Activated CD4-positive, alpha-beta T cell treated with anti-CD3 and anti-CD28 coated beads, Interleukin-2, amount 10 ng/mL, durations not matched to agents 24 days and 14 days (primary cell): ENCODE measurements at regions not wholly inside any gene's neighbourhood (a gene's known extent, or its start where the extent isn't known, plus 50 kb on each side); places are given as distances from the start of the nearest gene placed in this dataset.

Experiments
- DNase-seq: peaks from one replicate; pipeline ENCODE4 v3.0.0; 2022
- H3K27ac Mint-ChIP-seq: one replicate; pipeline ENCODE4 v1.8.0; 2022; ENCODE audit warnings: mild to moderate bottlenecking, mixed read lengths
- H3K27me3 Mint-ChIP-seq: one replicate; pipeline ENCODE4 v1.8.0; 2022; ENCODE audit warnings: mixed read lengths
- H3K36me3 Mint-ChIP-seq: one replicate; pipeline ENCODE4 v1.8.0; 2022; ENCODE audit warnings: low read depth, mild to moderate bottlenecking, mixed read lengths
- H3K4me1 Mint-ChIP-seq: one replicate; pipeline ENCODE4 v1.8.0; 2021; ENCODE audit warnings: mixed read lengths
- H3K4me3 Mint-ChIP-seq: one replicate; pipeline ENCODE4 v1.8.0; 2022; ENCODE audit warnings: mild to moderate bottlenecking, moderate library complexity, mixed read lengths
- H3K9me3 Mint-ChIP-seq: one replicate; pipeline ENCODE4 v1.8.0; 2021; ENCODE audit warnings: mixed read lengths
- intact Hi-C: fragments of 100-400 bp; cut with micrococcal nuclease; formaldehyde crosslinking; loops from one replicate; pipeline ENCODE4 v1.15.1; 2023

- intact Hi-C loops = no loop called here
- H3K27ac Mint-ChIP-seq = no peak overlapping the region
- no peak overlapping the region for H3K4me3 Mint-ChIP-seq
- no peaks in the 10 kb centered on the region for H3K27me3 Mint-ChIP-seq
- no peaks in the 10 kb centered on the region for H3K4me1 Mint-ChIP-seq
- DNase-seq = no peak
- no peaks in the 10 kb centered on the region for H3K36me3 Mint-ChIP-seq
- no peaks in the 10 kb centered on the region for H3K9me3 Mint-ChIP-seq
These were observed 263.4 kb downstream of the TTLL7 start for GRCh38 chr1:83735526-83735925.

GRCh38 chr1:83734420-83734819 is 264.5 kb downstream of the TTLL7 start:
- intact Hi-C loops = no loop called here
- DNase-seq = no peak
- no peaks in the 10 kb centered on the region for H3K27me3 Mint-ChIP-seq
- no peaks in the 10 kb centered on the region for H3K9me3 Mint-ChIP-seq
- no peaks in the 10 kb centered on the region for H3K36me3 Mint-ChIP-seq
- H3K4me3 Mint-ChIP-seq = no peak overlapping the region
- no peaks in the 10 kb centered on the region for H3K4me1 Mint-ChIP-seq
- no peak overlapping the region for H3K27ac Mint-ChIP-seq

GRCh38 chr1:83725735-83726360 is 273.1 kb downstream of the TTLL7 start:
- no peak for DNase-seq
- intact Hi-C loops = no loop called here
- Mint-ChIP-seq H3K4me1 (peaks cover 2% of the 10 kb centered on the region), H3K9me3 (peaks cover 4% of the 10 kb centered on the region), H3K36me3 (no peaks in the 10 kb centered on the region), H3K4me3 (no peak overlapping the region), H3K27me3 (no peaks in the 10 kb centered on the region), H3K27ac (no peak overlapping the region)

DNA sequence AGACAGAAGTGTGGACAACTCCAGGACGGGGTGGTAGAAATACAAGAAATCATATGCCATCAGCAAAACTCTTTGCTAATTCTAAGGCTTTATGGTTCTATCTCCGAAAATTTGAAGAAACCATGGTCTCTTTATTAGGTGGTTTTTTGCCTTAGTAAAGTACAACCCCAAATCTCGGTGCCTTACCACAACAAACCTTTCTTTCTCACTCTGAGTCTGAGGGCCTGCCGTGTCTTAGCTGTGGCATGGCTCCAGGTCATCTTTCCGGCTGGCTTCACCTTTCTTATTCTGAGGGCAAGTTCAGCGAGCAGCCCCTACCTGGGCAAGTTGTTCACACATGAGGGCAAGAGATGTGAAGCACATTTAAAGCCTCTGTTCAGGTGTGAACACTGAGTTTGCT is 280.6 kb downstream of the TTLL7 start:
- Mint-ChIP-seq H3K4me1 (no peaks in the 10 kb centered on the region), H3K27me3 (no peaks in the 10 kb centered on the region), H3K9me3 (no peaks in the 10 kb centered on the region), H3K36me3 (no peaks in the 10 kb centered on the region), H3K4me3 (no peak overlapping the region), H3K27ac (no peak overlapping the region)
- DNase-seq = no peak
- intact Hi-C loops = no loop called here

GRCh38 chr1:83717785-83718184 is 281.1 kb downstream of the TTLL7 start:
- Mint-ChIP-seq H3K4me3 (no peak overlapping the region), H3K4me1 (no peaks in the 10 kb centered on the region), H3K9me3 (peaks cover under 1% of the 10 kb centered on the region), H3K27me3 (no peaks in the 10 kb centered on the region), H3K27ac (no peak overlapping the region), H3K36me3 (no peaks in the 10 kb centered on the region)
- no peak for DNase-seq
- intact Hi-C loops = no loop called here

DNA sequence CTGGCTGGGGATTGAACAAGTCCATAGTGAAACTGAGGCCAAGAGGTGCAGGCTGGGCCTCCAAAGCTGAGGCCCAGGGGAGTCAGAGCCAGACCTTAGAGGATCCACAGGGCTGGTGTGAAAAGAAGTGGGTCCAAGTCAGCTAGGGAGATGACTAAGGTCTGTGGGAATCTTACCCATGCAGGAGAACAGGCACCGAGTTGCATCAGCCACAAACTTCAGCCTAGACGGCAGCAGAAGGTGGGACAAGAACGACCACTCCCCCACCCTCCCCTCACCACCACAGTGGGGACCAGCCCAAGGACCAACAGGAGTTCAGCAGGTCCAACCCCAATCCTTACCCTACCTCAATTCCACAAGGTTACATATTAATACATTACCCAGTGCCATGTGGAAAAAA is 282.3 kb downstream of the TTLL7 start:
- Mint-ChIP-seq H3K27ac (no peak overlapping the region), H3K36me3 (no peaks in the 10 kb centered on the region), H3K4me1 (no peaks in the 10 kb centered on the region), H3K4me3 (no peak overlapping the region), H3K27me3 (no peaks in the 10 kb centered on the region), H3K9me3 (peaks cover 6% of the 10 kb centered on the region)
- intact Hi-C loops = no loop called here
- DNase-seq = no peak

GRCh38 chr1:83715550-83715949 is 283.4 kb downstream of the TTLL7 start:
- Mint-ChIP-seq H3K27ac (no peak overlapping the region), H3K36me3 (no peaks in the 10 kb centered on the region), H3K4me1 (no peaks in the 10 kb centered on the region), H3K9me3 (peaks cover 6% of the 10 kb centered on the region), H3K4me3 (no peak overlapping the region), H3K27me3 (no peaks in the 10 kb centered on the region)
- DNase-seq = no peak
- intact Hi-C loops = no loop called here

GRCh38 chr1:83709662-83710061 is 289.3 kb downstream of the TTLL7 start:
- Mint-ChIP-seq H3K4me3 (no peak overlapping the region), H3K27me3 (no peaks in the 10 kb centered on the region), H3K36me3 (no peaks in the 10 kb centered on the region), H3K4me1 (peaks cover 2% of the 10 kb centered on the region), H3K27ac (no peak overlapping the region), H3K9me3 (peaks cover 9% of the 10 kb centered on the region)
- intact Hi-C loops = no loop called here
- no peak for DNase-seq

DNA sequence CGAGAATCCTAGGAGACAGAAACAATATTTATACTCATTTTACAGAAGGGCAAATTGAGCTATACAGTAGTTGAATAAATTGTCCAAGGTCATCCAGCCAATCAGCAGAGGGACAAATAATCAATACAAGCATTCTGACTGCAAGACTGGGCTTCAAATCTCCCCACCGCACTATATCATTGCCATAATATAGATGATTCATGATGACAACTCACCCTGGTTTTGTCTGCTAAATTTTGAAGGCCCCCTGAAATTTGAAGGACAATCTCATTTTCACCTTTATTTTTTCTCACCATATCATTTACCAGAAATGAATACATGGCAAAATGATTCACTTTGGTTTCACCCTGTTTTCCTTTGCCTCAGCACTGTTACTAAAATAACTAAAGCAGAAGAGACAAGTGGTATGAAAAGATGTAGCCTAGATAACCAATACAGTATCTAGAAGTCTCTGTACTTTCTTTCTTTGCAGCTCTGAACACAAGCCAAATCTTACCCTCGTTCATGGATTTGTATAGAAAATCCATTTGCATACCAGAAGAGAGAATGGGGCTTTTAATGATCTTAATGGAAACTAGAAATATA is 292.5 kb downstream of the TTLL7 start:
- H3K9me3 Mint-ChIP-seq = peaks cover 3% of the 10 kb centered on the region
- H3K36me3 Mint-ChIP-seq = no peaks in the 10 kb centered on the region
- intact Hi-C loops = no loop called here
- no peak overlapping the region for H3K27ac Mint-ChIP-seq
- H3K4me3 Mint-ChIP-seq = no peak overlapping the region
- no peaks in the 10 kb centered on the region for H3K27me3 Mint-ChIP-seq
- DNase-seq = no peak
- H3K4me1 Mint-ChIP-seq = peaks cover 5% of the 10 kb centered on the region

DNA sequence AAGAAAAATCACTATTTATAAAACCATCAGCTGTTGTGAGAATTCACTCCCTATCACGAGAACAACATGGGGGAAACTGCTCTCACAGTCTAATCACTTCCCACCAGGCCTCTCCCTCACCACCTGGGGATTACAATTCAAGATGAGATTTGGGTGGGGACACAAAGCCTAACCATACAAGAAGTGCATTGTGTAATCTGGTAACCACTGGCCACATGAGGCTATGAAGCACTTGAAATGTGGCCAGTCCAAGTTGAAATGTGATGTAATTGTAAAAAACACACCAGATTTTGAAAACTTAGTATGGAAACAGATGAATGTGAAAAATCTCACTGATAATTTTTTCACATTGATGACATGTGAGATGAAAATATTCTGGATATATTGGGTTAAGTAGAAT is 293.8 kb downstream of the TTLL7 start:
- peaks cover 3% of the 10 kb centered on the region for H3K9me3 Mint-ChIP-seq
- no peaks in the 10 kb centered on the region for H3K27me3 Mint-ChIP-seq
- no peaks in the 10 kb centered on the region for H3K36me3 Mint-ChIP-seq
- H3K4me3 Mint-ChIP-seq = no peak overlapping the region
- intact Hi-C loops = no loop called here
- DNase-seq = no peak
- peaks cover 5% of the 10 kb centered on the region for H3K4me1 Mint-ChIP-seq
- no peak overlapping the region for H3K27ac Mint-ChIP-seq

GRCh38 chr1:83704350-83704749 is 294.6 kb downstream of the TTLL7 start:
- no peak for DNase-seq
- no peaks in the 10 kb centered on the region for H3K27me3 Mint-ChIP-seq
- intact Hi-C loops = no loop called here

DNA sequence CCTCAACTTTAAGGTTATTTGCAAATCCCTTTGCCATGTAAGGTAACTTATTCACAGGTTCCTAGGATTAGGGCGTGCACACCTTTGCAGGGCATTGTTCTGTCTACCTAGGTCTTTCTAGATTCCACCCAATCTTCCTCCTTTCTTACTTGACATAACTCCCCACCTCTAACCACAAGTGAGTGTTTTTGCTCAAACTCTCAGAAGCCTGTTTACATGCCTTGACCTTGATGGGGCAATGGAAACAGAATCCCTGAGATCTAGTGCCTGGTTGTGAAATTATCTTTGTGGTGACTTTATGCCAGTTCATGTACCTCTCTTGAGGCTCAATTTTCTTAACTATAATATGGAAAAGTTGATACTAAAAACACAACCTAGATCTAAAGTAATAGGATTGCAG is 296.6 kb downstream of the TTLL7 start:
- intact Hi-C loops = no loop called here
- Mint-ChIP-seq H3K9me3 (peaks cover 11% of the 10 kb centered on the region), H3K27ac (no peak overlapping the region), H3K4me1 (peaks cover 5% of the 10 kb centered on the region), H3K4me3 (no peak overlapping the region), H3K27me3 (no peaks in the 10 kb centered on the region), H3K36me3 (no peaks in the 10 kb centered on the region)
- DNase-seq = no peak

More at GRCh38 chr1:83704350-83704749, 294.6 kb downstream of the TTLL7 start:
- Mint-ChIP-seq H3K9me3 (peaks cover 5% of the 10 kb centered on the region), H3K36me3 (no peaks in the 10 kb centered on the region), H3K4me1 (peaks cover 5% of the 10 kb centered on the region), H3K27ac (no peak overlapping the region), H3K4me3 (no peak overlapping the region)

GRCh38 chr1:83701355-83701754 is 297.6 kb downstream of the TTLL7 start:
- intact Hi-C loops = no loop called here
- Mint-ChIP-seq H3K9me3 (peaks cover 11% of the 10 kb centered on the region), H3K4me1 (peaks cover 3% of the 10 kb centered on the region), H3K36me3 (no peaks in the 10 kb centered on the region), H3K4me3 (no peak overlapping the region), H3K27me3 (no peaks in the 10 kb centered on the region), H3K27ac (no peak overlapping the region)
- DNase-seq = no peak

DNA sequence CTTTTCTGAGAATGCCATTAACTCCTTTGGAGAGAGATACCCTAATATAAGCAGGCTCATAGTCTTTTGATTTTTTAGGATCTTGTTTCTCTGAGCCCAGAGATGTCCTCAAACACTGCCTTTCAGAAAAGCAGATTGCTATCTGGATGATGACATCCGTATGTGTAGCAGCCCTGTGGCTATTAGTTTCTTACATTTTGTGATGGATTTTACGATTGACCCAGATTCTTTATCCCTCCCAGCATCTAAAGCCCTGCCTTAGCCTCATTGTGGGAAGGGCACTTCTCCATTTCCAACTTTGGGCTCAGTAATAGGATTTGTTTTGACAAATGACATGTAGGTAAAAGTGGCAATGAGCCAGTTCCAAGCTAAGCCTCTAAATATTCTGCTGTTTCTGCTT is 300.3 kb downstream of the TTLL7 start:
- H3K9me3 Mint-ChIP-seq = peaks cover 8% of the 10 kb centered on the region
- H3K4me1 Mint-ChIP-seq = peaks cover 6% of the 10 kb centered on the region
- DNase-seq = no peak
- H3K27me3 Mint-ChIP-seq = no peaks in the 10 kb centered on the region
- H3K4me3 Mint-ChIP-seq = no peak overlapping the region
- intact Hi-C loops = no loop called here
- no peak overlapping the region for H3K27ac Mint-ChIP-seq
- no peaks in the 10 kb centered on the region for H3K36me3 Mint-ChIP-seq

- peaks cover 11% of the 10 kb centered on the region for H3K4me1 Mint-ChIP-seq
- H3K4me3 Mint-ChIP-seq = no peak overlapping the region
- peaks cover 4% of the 10 kb centered on the region for H3K27me3 Mint-ChIP-seq
- H3K27ac Mint-ChIP-seq = no peak overlapping the region
- peaks cover 8% of the 10 kb centered on the region for H3K9me3 Mint-ChIP-seq
- no peak for DNase-seq
- no peaks in the 10 kb centered on the region for H3K36me3 Mint-ChIP-seq
- intact Hi-C loops = no loop called here
These were observed 301.0 kb downstream of the TTLL7 start for GRCh38 chr1:83697961-83698360.
